ENCODE measurements at regions not wholly inside any gene's neighbourhood (a gene's known extent, or its start where the extent isn't known, plus 50 kb on each side); places are given as distances from the start of the nearest gene placed in this dataset.

DNA sequence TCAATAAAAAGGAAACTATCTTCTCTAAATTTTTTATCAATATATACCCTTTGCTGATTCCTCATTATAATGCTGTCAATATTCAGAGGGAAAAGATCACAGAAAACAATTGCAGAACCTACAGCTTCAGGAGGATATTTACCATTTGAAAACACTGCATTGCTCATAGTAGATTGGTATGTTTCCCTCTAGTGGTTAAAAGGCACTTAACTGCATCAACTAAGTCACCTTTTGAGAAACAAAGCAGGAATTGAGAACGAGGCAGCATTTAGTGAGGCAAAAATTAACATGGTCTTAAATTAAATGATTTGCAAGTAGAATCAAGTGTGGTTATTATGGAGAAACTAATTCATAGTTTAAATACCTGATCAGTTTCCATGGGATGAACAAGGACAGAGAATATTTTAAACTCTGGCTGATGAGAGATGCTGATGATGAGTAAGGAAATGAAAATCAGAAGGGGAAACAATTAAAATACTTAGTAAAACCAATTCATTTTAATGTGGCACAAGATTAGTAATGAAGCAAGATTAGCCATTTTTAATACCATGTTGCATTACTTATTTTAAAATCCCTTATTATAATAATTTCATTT, 642.1 kb downstream of the EPHA7 start:
- Histone ChIP-seq H3K9me3 (ENCODE audit: control insufficient read depth, low read depth, low read length) (no peaks in the 10 kb centered on the region), H3K4me1 (ENCODE audit: control insufficient read depth, insufficient read depth, low read length) (no peaks in the 10 kb centered on the region), H3K27ac (ENCODE audit: low read length) (no peak overlapping the region), H3K4me3 (ENCODE audit: low read length) (no peak overlapping the region), H3K27me3 (ENCODE audit: control insufficient read depth, insufficient read depth, low read length) (no peaks in the 10 kb centered on the region), H3K36me3 (ENCODE audit: control insufficient read depth, insufficient read depth, low read length) (no peaks in the 10 kb centered on the region)
- WGBS (ENCODE audit: insufficient coverage, low lambda C conversion rate): 38% methylated on average over 1 of the region's 1 CpG
- no peak for DNase-seq

DNA sequence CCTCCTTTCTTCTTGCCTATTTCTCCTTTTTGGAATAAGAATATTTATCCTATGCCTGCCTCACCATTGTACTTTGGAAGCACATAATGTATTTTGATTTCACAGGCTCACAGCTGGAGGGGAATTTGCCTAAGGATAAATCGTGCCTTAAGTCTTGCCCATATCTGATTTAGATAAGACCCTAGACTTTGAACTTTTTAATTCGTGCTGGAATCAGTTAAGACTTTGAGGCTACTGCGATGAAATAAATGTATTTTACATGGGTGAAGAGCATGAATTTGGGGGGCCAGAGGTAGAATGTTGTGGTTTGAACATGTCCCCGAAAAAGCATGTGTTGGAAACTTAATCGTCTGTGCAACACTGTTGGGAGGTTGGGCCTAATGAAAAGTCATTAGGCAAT, 648.8 kb downstream of the EPHA7 start:
- Histone ChIP-seq H3K36me3 (ENCODE audit: control insufficient read depth, insufficient read depth, low read length) (no peaks in the 10 kb centered on the region), H3K27ac (ENCODE audit: low read length) (no peak overlapping the region), H3K27me3 (ENCODE audit: control insufficient read depth, insufficient read depth, low read length) (no peaks in the 10 kb centered on the region), H3K9me3 (ENCODE audit: control insufficient read depth, low read depth, low read length) (no peaks in the 10 kb centered on the region), H3K4me1 (ENCODE audit: control insufficient read depth, insufficient read depth, low read length) (no peaks in the 10 kb centered on the region), H3K4me3 (ENCODE audit: low read length) (no peak overlapping the region)
- WGBS (ENCODE audit: insufficient coverage, low lambda C conversion rate): 20% methylated on average over 1 of the region's 5 CpGs
- DNase-seq: no peak

DNA sequence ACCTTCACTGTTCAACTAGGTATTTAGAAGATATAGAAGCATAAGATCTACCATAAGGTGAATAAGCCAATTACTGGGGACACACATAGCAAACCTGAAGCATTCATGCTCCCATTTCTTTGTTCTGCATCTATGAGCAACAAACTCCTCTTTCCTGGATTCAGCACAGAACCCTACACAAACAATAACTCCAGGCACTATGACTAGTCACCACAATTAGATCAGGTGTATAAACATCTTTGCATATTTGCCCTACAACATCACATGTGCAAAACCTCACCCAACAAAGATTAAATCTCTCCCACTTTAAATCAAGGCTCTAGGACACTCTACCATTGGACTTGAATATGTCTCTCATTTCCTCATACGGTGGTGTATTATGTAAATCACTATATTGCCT, 652.3 kb downstream of the EPHA7 start:
- no CpG with 5 or more reads among the region's 1 CpG for WGBS (ENCODE audit: insufficient coverage, low lambda C conversion rate)
- H3K27ac ChIP-seq (ENCODE audit: low read length): no peak overlapping the region
- no peak overlapping the region for H3K4me3 ChIP-seq (ENCODE audit: low read length)
- no peaks in the 10 kb centered on the region for H3K4me1 ChIP-seq (ENCODE audit: control insufficient read depth, insufficient read depth, low read length)
- H3K9me3 ChIP-seq (ENCODE audit: control insufficient read depth, low read depth, low read length): no peaks in the 10 kb centered on the region
- no peak for DNase-seq
- no peaks in the 10 kb centered on the region for H3K27me3 ChIP-seq (ENCODE audit: control insufficient read depth, insufficient read depth, low read length)
- H3K36me3 ChIP-seq (ENCODE audit: control insufficient read depth, insufficient read depth, low read length): no peaks in the 10 kb centered on the region

DNA sequence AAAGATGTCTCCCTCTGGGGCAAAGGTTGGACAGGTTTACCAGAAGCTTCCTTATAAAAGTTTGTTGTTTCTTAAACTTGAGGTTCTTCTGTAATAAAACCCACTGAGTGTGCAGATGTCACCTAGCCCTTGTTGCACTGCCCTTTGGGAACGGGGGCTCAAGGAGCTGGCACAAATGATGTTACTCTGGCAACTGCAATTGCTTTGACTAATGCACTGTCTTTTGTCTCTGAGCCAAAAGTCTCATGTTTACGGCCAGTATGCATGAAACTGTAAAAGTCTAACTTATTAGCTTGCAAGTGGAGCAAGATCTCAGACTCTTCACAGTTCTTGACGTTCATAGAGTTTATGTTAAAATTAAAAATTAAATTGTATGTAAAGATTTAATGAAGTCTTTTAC, 655.7 kb downstream of the EPHA7 start:
- no peaks in the 10 kb centered on the region for H3K36me3 ChIP-seq (ENCODE audit: control insufficient read depth, insufficient read depth, low read length)
- H3K27me3 ChIP-seq (ENCODE audit: control insufficient read depth, insufficient read depth, low read length): no peaks in the 10 kb centered on the region
- 92% methylated on average over 2 of the region's 3 CpGs for WGBS (ENCODE audit: insufficient coverage, low lambda C conversion rate)
- no peak for DNase-seq
- no peak overlapping the region for H3K27ac ChIP-seq (ENCODE audit: low read length)
- no peak overlapping the region for H3K4me3 ChIP-seq (ENCODE audit: low read length)
- H3K4me1 ChIP-seq (ENCODE audit: control insufficient read depth, insufficient read depth, low read length): no peaks in the 10 kb centered on the region
- H3K9me3 ChIP-seq (ENCODE audit: control insufficient read depth, low read depth, low read length): no peaks in the 10 kb centered on the region

DNA sequence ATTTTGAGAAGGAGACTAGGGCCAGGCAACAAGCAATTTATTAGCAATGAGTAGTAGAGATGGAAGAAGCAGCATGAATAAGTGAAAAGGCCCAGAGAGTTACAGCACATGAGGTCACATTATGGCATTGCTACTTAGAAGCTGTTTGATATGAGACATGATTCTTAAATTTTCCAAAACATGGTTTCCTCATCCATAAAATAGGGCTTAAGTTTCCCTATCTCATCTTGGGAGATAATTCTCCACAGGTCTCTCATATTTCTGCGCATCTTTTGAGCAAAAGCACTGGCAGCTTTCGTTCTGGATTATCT, 656.1 kb downstream of the EPHA7 start:
- no CpG with 5 or more reads among the region's 2 CpGs for WGBS (ENCODE audit: insufficient coverage, low lambda C conversion rate)
- DNase-seq: no peak
- no peaks in the 10 kb centered on the region for H3K9me3 ChIP-seq (ENCODE audit: control insufficient read depth, low read depth, low read length)
- no peak overlapping the region for H3K4me3 ChIP-seq (ENCODE audit: low read length)
- no peak overlapping the region for H3K27ac ChIP-seq (ENCODE audit: low read length)
- H3K36me3 ChIP-seq (ENCODE audit: control insufficient read depth, insufficient read depth, low read length): no peaks in the 10 kb centered on the region
- no peaks in the 10 kb centered on the region for H3K27me3 ChIP-seq (ENCODE audit: control insufficient read depth, insufficient read depth, low read length)
- H3K4me1 ChIP-seq (ENCODE audit: control insufficient read depth, insufficient read depth, low read length): no peaks in the 10 kb centered on the region

DNA sequence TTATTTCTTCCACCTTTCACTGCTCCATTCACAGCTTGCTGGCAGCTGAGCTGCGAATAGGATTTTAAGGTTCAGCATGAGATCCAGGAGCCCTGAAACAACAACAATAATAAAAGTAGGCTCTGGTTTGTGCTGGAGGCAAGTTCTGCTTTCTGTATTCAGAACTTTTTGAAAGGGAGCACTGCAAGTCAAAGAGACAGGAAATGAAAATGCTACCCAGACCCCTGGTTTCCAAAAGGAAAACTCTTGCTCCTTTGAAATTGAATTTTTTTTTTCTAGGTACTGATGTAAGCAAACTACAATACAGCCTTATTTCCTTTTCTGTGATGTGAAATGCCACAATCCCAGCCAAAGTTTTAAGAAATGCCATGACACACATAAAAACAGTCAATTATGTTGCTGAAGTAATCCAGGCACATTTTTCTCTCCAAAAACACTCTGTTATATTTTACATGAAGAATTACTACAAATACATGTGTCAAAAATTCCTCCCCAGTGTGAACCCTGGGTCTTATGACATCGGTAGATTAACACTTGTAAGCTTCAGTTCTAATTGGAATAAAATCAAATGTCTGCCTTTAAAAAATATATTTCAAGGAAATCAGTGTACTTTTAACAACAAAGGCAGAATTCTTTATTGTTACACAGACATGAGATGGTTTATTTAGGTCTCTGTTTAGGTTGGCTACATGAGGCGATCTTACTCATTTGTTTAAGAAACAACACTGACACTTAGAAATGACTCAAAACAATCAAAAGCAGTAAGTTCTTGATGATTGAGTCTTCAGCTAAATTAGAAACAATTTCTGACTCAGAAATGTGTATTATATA, 656.7 kb downstream of the EPHA7 start:
- Histone ChIP-seq H3K4me3 (ENCODE audit: low read length) (no peak overlapping the region), H3K27me3 (ENCODE audit: control insufficient read depth, insufficient read depth, low read length) (no peaks in the 10 kb centered on the region), H3K9me3 (ENCODE audit: control insufficient read depth, low read depth, low read length) (no peaks in the 10 kb centered on the region), H3K27ac (ENCODE audit: low read length) (no peak overlapping the region), H3K36me3 (ENCODE audit: control insufficient read depth, insufficient read depth, low read length) (no peaks in the 10 kb centered on the region), H3K4me1 (ENCODE audit: control insufficient read depth, insufficient read depth, low read length) (no peaks in the 10 kb centered on the region)
- 100% methylated on average over 1 of the region's 3 CpGs for WGBS (ENCODE audit: insufficient coverage, low lambda C conversion rate)
- no peak for DNase-seq

DNA sequence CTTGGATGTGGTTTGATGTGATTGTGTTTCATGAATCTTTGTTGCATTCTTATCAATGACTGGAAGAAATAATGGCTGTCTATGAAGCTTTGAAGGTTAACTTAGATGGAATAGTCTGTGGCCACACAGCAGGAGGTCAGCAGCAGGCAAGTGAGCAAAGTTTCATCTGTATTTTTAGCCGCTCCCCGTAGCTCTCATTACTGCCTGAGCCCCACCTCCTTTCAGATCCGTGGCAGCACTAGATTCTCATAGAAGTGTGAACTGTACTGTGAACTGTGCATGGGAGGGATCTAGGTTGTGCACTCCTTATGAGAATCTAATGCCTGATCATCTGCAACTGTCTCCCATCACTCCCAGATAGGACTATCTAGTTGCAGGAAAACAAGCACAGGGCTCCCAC, 660.2 kb downstream of the EPHA7 start:
- DNase-seq: no peak
- H3K4me1 ChIP-seq (ENCODE audit: control insufficient read depth, insufficient read depth, low read length): no peaks in the 10 kb centered on the region
- no peak overlapping the region for H3K4me3 ChIP-seq (ENCODE audit: low read length)
- no peaks in the 10 kb centered on the region for H3K27me3 ChIP-seq (ENCODE audit: control insufficient read depth, insufficient read depth, low read length)
- H3K36me3 ChIP-seq (ENCODE audit: control insufficient read depth, insufficient read depth, low read length): no peaks in the 10 kb centered on the region
- H3K9me3 ChIP-seq (ENCODE audit: control insufficient read depth, low read depth, low read length): no peaks in the 10 kb centered on the region
- WGBS (ENCODE audit: insufficient coverage, low lambda C conversion rate): no CpG with 5 or more reads among the region's 3 CpGs
- no peak overlapping the region for H3K27ac ChIP-seq (ENCODE audit: low read length)

DNA sequence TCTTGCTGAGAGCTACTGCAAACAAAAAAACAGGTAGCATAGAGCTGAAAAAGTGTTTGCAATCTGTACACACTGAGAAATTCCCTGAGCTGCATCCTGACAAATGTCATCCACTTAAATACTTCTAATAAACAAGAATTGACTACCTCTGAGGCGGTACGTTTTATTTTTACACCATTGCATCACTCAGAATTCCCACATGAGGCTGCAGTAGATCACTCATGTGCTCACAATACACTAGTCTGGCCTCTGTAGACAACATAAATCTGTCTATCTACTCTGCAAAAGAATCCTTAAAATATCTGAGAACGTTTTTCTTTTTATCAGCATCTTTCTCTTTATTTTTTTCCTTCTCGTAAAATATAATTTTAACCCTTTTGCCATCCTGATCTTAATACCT, 661.4 kb downstream of the EPHA7 start:
- no peaks in the 10 kb centered on the region for H3K36me3 ChIP-seq (ENCODE audit: control insufficient read depth, insufficient read depth, low read length)
- H3K27me3 ChIP-seq (ENCODE audit: control insufficient read depth, insufficient read depth, low read length): no peaks in the 10 kb centered on the region
- WGBS (ENCODE audit: insufficient coverage, low lambda C conversion rate): 83% methylated on average over 2 of the region's 4 CpGs
- no peaks in the 10 kb centered on the region for H3K4me1 ChIP-seq (ENCODE audit: control insufficient read depth, insufficient read depth, low read length)
- no peak overlapping the region for H3K4me3 ChIP-seq (ENCODE audit: low read length)
- no peak overlapping the region for H3K27ac ChIP-seq (ENCODE audit: low read length)
- no peak for DNase-seq
- no peaks in the 10 kb centered on the region for H3K9me3 ChIP-seq (ENCODE audit: control insufficient read depth, low read depth, low read length)

DNA sequence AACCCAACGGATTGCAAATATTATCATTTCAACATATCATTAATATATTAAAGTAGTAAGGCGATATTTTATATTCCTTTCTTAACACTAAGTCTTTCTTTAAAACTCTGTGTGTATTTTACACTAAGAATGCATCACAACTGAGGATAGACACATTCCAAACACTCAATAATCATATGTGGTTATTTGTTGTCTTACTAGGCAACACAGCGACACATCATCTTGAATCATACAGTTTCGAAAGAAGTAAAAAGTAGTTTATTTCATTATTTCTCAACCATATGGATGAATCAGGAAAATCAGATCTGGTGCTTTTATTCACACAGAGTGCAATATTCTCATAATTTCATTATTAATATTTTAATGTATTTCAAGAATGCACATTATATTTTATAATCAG, 662.4 kb downstream of the EPHA7 start:
- WGBS (ENCODE audit: insufficient coverage, low lambda C conversion rate): 80% methylated on average over 2 of the region's 4 CpGs
- H3K4me1 ChIP-seq (ENCODE audit: control insufficient read depth, insufficient read depth, low read length): no peaks in the 10 kb centered on the region
- no peaks in the 10 kb centered on the region for H3K9me3 ChIP-seq (ENCODE audit: control insufficient read depth, low read depth, low read length)
- DNase-seq: no peak
- no peaks in the 10 kb centered on the region for H3K27me3 ChIP-seq (ENCODE audit: control insufficient read depth, insufficient read depth, low read length)
- H3K36me3 ChIP-seq (ENCODE audit: control insufficient read depth, insufficient read depth, low read length): no peaks in the 10 kb centered on the region
- H3K4me3 ChIP-seq (ENCODE audit: low read length): no peak overlapping the region
- H3K27ac ChIP-seq (ENCODE audit: low read length): no peak overlapping the region

DNA sequence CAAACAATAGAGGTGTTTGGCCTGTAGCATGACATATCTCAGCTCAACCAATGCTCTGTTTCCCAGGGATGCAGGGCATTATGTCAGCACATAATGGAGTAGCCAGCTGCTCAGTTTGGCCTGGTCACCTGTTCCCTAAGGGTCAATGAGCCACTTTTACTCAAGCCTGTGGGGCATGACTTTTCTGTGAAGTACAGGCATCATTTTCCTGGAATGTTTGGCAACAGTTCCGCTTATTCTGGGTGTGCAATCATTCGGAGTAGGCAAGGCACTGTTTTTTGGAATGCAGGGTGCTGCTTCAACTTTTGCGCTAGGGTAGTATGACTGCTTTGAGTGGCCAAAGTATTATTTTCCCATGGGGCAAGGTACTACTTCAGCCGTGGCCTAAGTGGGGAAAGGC, 665.4 kb downstream of the EPHA7 start:
- no CpG with 5 or more reads among the region's 4 CpGs for WGBS (ENCODE audit: insufficient coverage, low lambda C conversion rate)
- no peaks in the 10 kb centered on the region for H3K36me3 ChIP-seq (ENCODE audit: control insufficient read depth, insufficient read depth, low read length)
- no peaks in the 10 kb centered on the region for H3K9me3 ChIP-seq (ENCODE audit: control insufficient read depth, low read depth, low read length)
- H3K4me1 ChIP-seq (ENCODE audit: control insufficient read depth, insufficient read depth, low read length): no peaks in the 10 kb centered on the region
- DNase-seq: no peak
- H3K27me3 ChIP-seq (ENCODE audit: control insufficient read depth, insufficient read depth, low read length): no peaks in the 10 kb centered on the region
- H3K4me3 ChIP-seq (ENCODE audit: low read length): no peak overlapping the region
- H3K27ac ChIP-seq (ENCODE audit: low read length): no peak overlapping the region

DNA sequence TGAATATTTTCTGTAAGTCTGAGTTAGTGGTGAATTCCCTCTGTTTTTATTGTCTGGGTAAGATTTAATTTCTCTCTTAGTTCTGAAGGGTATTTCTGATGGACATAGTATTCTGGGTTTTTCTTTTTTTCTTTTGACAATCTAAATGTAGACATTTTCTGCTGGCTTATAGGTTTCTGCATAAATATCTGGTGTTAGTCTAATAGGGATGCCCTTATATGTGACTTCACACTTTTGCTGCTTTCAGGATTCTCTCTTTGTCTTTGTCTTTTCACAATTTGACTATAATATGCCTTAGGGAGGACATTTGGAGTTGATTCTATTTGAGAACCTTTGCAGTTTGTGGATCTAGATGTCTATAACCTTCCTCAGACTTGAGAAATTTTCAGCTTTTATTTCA, 667.2 kb downstream of the EPHA7 start:
- H3K27ac ChIP-seq (ENCODE audit: low read length): no peak overlapping the region
- no peaks in the 10 kb centered on the region for H3K27me3 ChIP-seq (ENCODE audit: control insufficient read depth, insufficient read depth, low read length)
- H3K9me3 ChIP-seq (ENCODE audit: control insufficient read depth, low read depth, low read length): no peaks in the 10 kb centered on the region
- H3K36me3 ChIP-seq (ENCODE audit: control insufficient read depth, insufficient read depth, low read length): no peaks in the 10 kb centered on the region
- DNase-seq: no peak
- no peaks in the 10 kb centered on the region for H3K4me1 ChIP-seq (ENCODE audit: control insufficient read depth, insufficient read depth, low read length)
- no peak overlapping the region for H3K4me3 ChIP-seq (ENCODE audit: low read length)

Measured in large intestine (tissue), 3 donors.